DND-41 (cell line): ENCODE measurements at regions not wholly inside any gene's neighbourhood (a gene's known extent, or its start where the extent isn't known, plus 50 kb on each side); places are given as distances from the start of the nearest gene placed in this dataset.

ENCODE experiments used
- EZH2 ChIP-seq: IDR thresholded peaks from 3 replicates; pipeline ENCODE4 v1.6.1; 2012; ENCODE audit warnings: borderline replicate concordance, low read depth, mild to moderate bottlenecking, moderate library complexity, low read length, inconsistent platforms; ENCODE audit not compliant: severe bottlenecking
- TF ChIP-seq, protein P1 (sequence below): IDR thresholded peaks from 2 replicates; pipeline ENCODE4 v1.5.1; 2012; ENCODE audit warnings: borderline replicate concordance, low read length, moderate library complexity, mild to moderate bottlenecking; ENCODE audit not compliant: poor library complexity, severe bottlenecking; ENCODE audit errors: extremely low read depth

DNA sequence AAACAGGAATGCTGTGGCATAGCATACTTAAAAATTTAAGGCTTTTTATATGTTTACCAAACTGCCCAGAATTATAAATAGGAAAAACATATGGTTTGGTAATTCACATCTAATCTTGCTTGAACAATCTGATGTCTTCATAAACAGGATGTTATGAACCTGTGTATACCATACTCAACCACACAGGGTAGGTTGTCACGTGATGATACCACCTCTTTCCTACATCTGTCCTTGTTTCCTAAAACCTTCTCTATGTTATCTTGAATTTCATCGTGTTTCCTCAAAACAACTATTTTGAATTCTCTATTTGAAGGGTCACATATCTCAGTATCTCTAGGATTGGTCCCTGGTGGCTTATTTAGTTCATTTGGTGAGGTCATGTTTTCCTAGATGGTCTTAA lies 631.0 kb upstream of the PKN2 start:
- TF ChIP-seq, protein P1, sequence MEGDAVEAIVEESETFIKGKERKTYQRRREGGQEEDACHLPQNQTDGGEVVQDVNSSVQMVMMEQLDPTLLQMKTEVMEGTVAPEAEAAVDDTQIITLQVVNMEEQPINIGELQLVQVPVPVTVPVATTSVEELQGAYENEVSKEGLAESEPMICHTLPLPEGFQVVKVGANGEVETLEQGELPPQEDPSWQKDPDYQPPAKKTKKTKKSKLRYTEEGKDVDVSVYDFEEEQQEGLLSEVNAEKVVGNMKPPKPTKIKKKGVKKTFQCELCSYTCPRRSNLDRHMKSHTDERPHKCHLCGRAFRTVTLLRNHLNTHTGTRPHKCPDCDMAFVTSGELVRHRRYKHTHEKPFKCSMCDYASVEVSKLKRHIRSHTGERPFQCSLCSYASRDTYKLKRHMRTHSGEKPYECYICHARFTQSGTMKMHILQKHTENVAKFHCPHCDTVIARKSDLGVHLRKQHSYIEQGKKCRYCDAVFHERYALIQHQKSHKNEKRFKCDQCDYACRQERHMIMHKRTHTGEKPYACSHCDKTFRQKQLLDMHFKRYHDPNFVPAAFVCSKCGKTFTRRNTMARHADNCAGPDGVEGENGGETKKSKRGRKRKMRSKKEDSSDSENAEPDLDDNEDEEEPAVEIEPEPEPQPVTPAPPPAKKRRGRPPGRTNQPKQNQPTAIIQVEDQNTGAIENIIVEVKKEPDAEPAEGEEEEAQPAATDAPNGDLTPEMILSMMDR = no peak
- TF ChIP-seq EZH2 = no peak
